Spleen (tissue), 11 donors: ENCODE measurements at regions not wholly inside any gene's neighbourhood (a gene's known extent, or its start where the extent isn't known, plus 50 kb on each side); places are given as distances from the start of the nearest gene placed in this dataset.

Source experiments
- DNase-seq: peaks from one replicate; pipeline ENCODE4 v3.0.0-alpha.2; 2020
- H3K27ac ChIP-seq, 8 donors: fragments of 200-600 bp; sonication (generic) in 7 of 8; 1 replicate in 4 of 8; 2 replicates in 4 of 8; pipeline versions ENCODE4 v1.5.0 to v1.8.0; 2016 to 2021; ENCODE audit warnings: inconsistent platforms in 4 of 8, mild to moderate bottlenecking in 4 of 8, moderate library complexity in 1 of 8
- H3K27me3 ChIP-seq, 7 donors: fragments of 200-600 bp; sonication (generic) in 6 of 7; replicated peaks in 1 of 7; 1 replicate in 4 of 7; 2 replicates in 3 of 7; pipeline versions ENCODE4 v1.5.0 to v1.8.0; 2016 to 2021; ENCODE audit warnings: inconsistent platforms in 3 of 7, mild to moderate bottlenecking in 1 of 7
- H3K36me3 ChIP-seq, 6 donors: fragments of 200-600 bp; sonication (generic) in 5 of 6; 1 replicate in 4 of 6; 2 replicates in 2 of 6; pipeline versions ENCODE4 v1.5.0 to v1.8.0; 2016 to 2021; ENCODE audit warnings: inconsistent platforms in 2 of 6
- H3K4me1 ChIP-seq, 6 donors: fragments of 200-600 bp; sonication (generic) in 5 of 6; 1 replicate in 3 of 6; 2 replicates in 3 of 6; pipeline versions ENCODE4 v1.5.0 to v1.8.0; 2016 to 2021; ENCODE audit warnings: inconsistent platforms in 3 of 6
- H3K4me3 ChIP-seq, 8 donors: fragments of 200-600 bp; sonication (generic) in 7 of 8; 1 replicate in 4 of 8; 2 replicates in 4 of 8; pipeline versions ENCODE4 v1.5.0 to v1.8.0; 2016 to 2021; ENCODE audit warnings: inconsistent platforms in 4 of 8, mild to moderate bottlenecking in 4 of 8, moderate library complexity in 2 of 8
- H3K9me3 ChIP-seq, 8 donors: fragments of 200-600 bp; sonication (generic) in 7 of 8; 1 replicate in 4 of 8; 2 replicates in 4 of 8; pipeline versions ENCODE4 v1.5.0 to v1.8.0; 2016 to 2021; ENCODE audit warnings: inconsistent platforms in 4 of 8
- CTCF ChIP-seq, 11 experiments: fragments of 200-600 bp in 7 of 11; fragments of 450-650 bp in 4 of 11; sonication (generic) in 4 of 11; IDR thresholded peaks in 8 of 11; conservative IDR thresholded peaks in 3 of 11; 1 replicate in 7 of 11; 2 replicates in 4 of 11; pipeline versions ENCODE4 v1.4.0 to v1.8.0; 2016 to 2021; ENCODE audit warnings: antibody characterized with exemption in 11 of 11, inconsistent platforms in 4 of 11, mild to moderate bottlenecking in 1 of 11
- POLR2A ChIP-seq, 3 donors: fragments of 450-650 bp; IDR thresholded peaks; one replicate each; pipeline ENCODE4 v1.5.1; 2017; ENCODE audit warnings: antibody characterized with exemption in 3 of 3, mild to moderate bottlenecking in 1 of 3
- POLR2AphosphoS5 ChIP-seq, 3 donors: sonication (generic); formaldehyde crosslinking; IDR thresholded peaks; one replicate each; pipeline ENCODE4 v1.5.1; 2017; ENCODE audit warnings: antibody characterized with exemption in 3 of 3
- WGBS, 5 donors: extraction: QIAGEN DNeasy Blood & Tissue Kit in 3 of 5; methylation state at CpG; one replicate each; pipeline versions ENCODE4 v1.1.5 to v1.1.7; 2013 to 2018; 5-methylcytosine and 5-hydroxymethylcytosine counted together
- intact Hi-C: fragments of 100-400 bp; cut with DNase I; formaldehyde crosslinking; loops from one replicate; pipeline ENCODE4 v1.15.0; 2023; ENCODE audit warnings: low total_unique reads
- donor health status: healthy with polysubstance abuse.
- donor health status: DM: no; HTN: no; CAD: no; lungs with moderate emphysema.
- donor health status: DM: no; HTN: no; CAD: no.
- donor health status: Bipolar disorder and iron deficiency.
- donor health status: healthy.
- donor health status: DM: no; HTN: no; CAD: no.
- donor health status: DM: yes; HTN: yes; CAD: no.

DNA sequence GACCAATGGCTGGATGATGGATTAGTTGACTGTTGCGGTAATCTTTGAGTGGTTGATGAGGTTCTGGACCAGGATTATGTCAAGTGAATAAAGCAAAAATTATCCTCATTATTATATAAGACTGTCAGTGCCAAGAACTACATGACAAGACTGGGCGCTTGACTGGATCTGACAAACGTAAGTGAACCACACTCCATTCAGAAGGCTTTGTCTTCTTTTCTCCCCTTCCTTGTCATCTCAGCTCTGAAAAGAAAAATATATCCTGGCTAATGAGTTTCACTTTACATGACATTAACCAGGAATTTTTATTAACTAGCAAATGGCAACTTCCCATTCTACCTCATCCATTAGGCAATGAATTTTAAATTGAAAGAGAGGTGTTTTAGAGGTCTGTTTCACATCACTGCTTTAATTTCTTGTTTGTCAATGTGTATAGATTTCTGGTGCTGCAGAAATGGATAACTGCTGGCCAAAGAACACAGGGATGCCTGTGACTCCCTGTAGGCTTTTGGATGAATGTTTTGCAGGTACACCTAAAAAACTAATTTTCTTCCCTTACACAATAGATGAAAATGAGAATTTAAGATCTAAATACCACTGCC lies 150.1 kb downstream of the ELOVL4 start:
- DNase-seq: no peak
- no peak overlapping the region for H3K27ac ChIP-seq
- no peak for TF ChIP-seq POLR2A (IDR thresholded peaks at IDR 0.05)
- no peak for TF ChIP-seq POLR2AphosphoS5 (IDR thresholded peaks at IDR 0.05)
- TF ChIP-seq CTCF (IDR thresholded peaks at IDR 0.05 in 8 of 11, conservative IDR thresholded peaks at IDR 0.05 in 3 of 11): no peak
- no peaks in the 10 kb centered on the region for H3K27me3 ChIP-seq
- H3K9me3 ChIP-seq: no peaks in the 10 kb centered on the region
- no peaks in the 10 kb centered on the region for H3K36me3 ChIP-seq
- 91 to 96% (median 94%) methylated on average over 3 of the region's 3 CpGs for WGBS, 5 donors
- H3K4me3 ChIP-seq: no peak overlapping the region
- intact Hi-C loops: no loop called here
- H3K4me1 ChIP-seq: no peaks in the 10 kb centered on the region

DNA sequence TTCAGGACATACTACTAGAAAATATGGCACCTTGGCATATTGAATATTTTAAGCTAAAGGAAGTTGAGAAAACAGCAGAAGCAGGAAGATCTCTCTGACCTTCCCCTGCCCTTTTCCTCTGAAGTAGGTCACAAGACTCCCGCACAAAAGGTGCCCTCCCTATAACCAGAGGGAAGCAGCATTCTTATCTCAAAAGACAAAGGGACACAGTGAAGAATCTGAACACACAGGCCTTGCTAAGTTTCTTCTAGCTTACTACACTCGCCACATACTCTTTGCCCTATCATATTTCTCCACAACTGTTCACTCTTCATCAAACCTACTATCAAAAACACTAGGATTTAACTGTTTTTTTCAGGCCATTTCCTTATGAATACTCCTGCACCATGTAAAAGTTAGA lies 151.2 kb downstream of the ELOVL4 start:
- Histone ChIP-seq H3K9me3 (no peaks in the 10 kb centered on the region), H3K27me3 (no peaks in the 10 kb centered on the region), H3K36me3 (no peaks in the 10 kb centered on the region), H3K4me1 (no peaks in the 10 kb centered on the region), H3K4me3 (no peak overlapping the region), H3K27ac (no peak overlapping the region)
- WGBS, 5 donors: 61 to 75% (median 67%) methylated on average over 2 of the region's 2 CpGs
- TF ChIP-seq CTCF (IDR thresholded peaks at IDR 0.05 in 8 of 11, conservative IDR thresholded peaks at IDR 0.05 in 3 of 11): no peak
- no peak for TF ChIP-seq POLR2AphosphoS5 (IDR thresholded peaks at IDR 0.05)
- TF ChIP-seq POLR2A (IDR thresholded peaks at IDR 0.05): no peak
- intact Hi-C loops: no loop called here
- DNase-seq: no peak

- intact Hi-C loops: no loop called here
- no peak for TF ChIP-seq CTCF (IDR thresholded peaks at IDR 0.05 in 8 of 11, conservative IDR thresholded peaks at IDR 0.05 in 3 of 11)
- no peak for TF ChIP-seq POLR2AphosphoS5 (IDR thresholded peaks at IDR 0.05)
- no peak for TF ChIP-seq POLR2A (IDR thresholded peaks at IDR 0.05)
- Histone ChIP-seq H3K27me3 (no peaks in the 10 kb centered on the region), H3K36me3 (no peaks in the 10 kb centered on the region), H3K4me1 (no peaks in the 10 kb centered on the region), H3K4me3 (no peak overlapping the region), H3K9me3 (no peaks in the 10 kb centered on the region), H3K27ac (no peak overlapping the region)
- 74 to 88% (median 83%) methylated on average over 5 of the region's 5 CpGs for whole genome bisulfite sequencing, 5 donors
- DNase-seq: no peak
Measured at GRCh38 chr6:79789896-79790295, 157.5 kb downstream of the ELOVL4 start.

GRCh38 chr6:79788756-79789155 lies 157.6 kb downstream of the SH3BGRL2 start:
- Histone ChIP-seq H3K9me3 (no peaks in the 10 kb centered on the region), H3K4me1 (no peaks in the 10 kb centered on the region), H3K4me3 (no peak overlapping the region), H3K36me3 (no peaks in the 10 kb centered on the region), H3K27me3 (no peaks in the 10 kb centered on the region), H3K27ac (no peak overlapping the region)
- DNase-seq: no peak
- WGBS, 5 donors: 41 to 56% (median 47%) methylated on average over 1 of the region's 1 CpG
- TF ChIP-seq CTCF (IDR thresholded peaks at IDR 0.05 in 8 of 11, conservative IDR thresholded peaks at IDR 0.05 in 3 of 11) (no peak), POLR2AphosphoS5 (IDR thresholded peaks at IDR 0.05) (no peak), POLR2A (IDR thresholded peaks at IDR 0.05) (no peak)
- intact Hi-C loops: no loop called here
